ENCODE measurements at regions not wholly inside any gene's neighbourhood (a gene's known extent, or its start where the extent isn't known, plus 50 kb on each side); places are given as distances from the start of the nearest gene placed in this dataset.

DNA sequence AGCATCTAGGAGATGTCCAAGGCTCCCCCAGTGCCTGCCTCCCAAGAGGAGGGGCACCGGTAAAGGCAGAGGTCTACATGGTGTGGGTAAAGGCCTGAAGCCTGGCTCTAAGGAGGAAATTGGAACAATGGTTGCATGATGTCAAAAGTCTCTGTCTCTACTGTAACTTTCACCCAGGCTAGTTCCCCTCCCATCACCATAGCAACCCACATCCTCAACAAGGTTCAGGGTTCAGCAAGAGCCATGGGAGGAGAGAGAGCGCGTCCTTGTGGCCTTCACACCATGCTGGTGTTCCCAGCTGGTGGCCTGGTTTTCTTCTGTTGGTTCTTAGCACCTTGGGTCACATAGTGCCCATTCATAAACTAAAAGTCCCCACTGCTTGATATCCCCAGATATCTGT lies 196.7 kb upstream of the CDH5 start:
- in situ Hi-C loops (cut with HindIII; ENCODE audit: low sequenced_read_pairs): no loop called here
- no peak overlapping the region for H3K4me3 ChIP-seq (ENCODE audit: low read depth, low read length)
- DNase-seq (ENCODE audit: low read depth): no peak
- TF ChIP-seq, protein P1, sequence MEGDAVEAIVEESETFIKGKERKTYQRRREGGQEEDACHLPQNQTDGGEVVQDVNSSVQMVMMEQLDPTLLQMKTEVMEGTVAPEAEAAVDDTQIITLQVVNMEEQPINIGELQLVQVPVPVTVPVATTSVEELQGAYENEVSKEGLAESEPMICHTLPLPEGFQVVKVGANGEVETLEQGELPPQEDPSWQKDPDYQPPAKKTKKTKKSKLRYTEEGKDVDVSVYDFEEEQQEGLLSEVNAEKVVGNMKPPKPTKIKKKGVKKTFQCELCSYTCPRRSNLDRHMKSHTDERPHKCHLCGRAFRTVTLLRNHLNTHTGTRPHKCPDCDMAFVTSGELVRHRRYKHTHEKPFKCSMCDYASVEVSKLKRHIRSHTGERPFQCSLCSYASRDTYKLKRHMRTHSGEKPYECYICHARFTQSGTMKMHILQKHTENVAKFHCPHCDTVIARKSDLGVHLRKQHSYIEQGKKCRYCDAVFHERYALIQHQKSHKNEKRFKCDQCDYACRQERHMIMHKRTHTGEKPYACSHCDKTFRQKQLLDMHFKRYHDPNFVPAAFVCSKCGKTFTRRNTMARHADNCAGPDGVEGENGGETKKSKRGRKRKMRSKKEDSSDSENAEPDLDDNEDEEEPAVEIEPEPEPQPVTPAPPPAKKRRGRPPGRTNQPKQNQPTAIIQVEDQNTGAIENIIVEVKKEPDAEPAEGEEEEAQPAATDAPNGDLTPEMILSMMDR (IDR thresholded peaks at IDR 0.05; ENCODE audit: low read depth, low read length, missing control alignments): no peak

DNA sequence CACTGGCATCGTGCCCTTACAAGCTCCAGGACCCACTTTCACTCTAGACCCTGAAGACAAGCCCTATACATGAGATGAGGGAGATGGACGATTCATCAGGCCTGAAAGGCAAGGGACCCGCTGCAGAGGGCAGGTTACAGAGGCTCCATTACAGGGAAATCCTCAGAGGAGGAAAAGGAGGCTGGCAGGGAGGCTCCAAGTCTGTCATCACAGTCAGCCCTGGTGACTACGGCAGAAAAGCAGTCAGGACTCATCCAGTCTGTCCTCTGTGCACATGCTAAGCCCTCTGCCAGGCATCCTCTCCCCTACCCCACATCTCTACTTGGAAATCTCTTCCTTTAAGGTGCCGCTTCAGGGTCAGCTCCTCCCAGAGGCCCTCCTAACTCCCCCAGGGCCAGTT lies 197.7 kb upstream of the CDH5 start:
- DNase-seq (ENCODE audit: low read depth): no peak
- H3K4me3 ChIP-seq (ENCODE audit: low read depth, low read length): no peak overlapping the region
- in situ Hi-C loops (cut with HindIII; ENCODE audit: low sequenced_read_pairs): no loop called here
- TF ChIP-seq, protein P1 (IDR thresholded peaks at IDR 0.05; ENCODE audit: low read depth, low read length, missing control alignments): no peak

DNA sequence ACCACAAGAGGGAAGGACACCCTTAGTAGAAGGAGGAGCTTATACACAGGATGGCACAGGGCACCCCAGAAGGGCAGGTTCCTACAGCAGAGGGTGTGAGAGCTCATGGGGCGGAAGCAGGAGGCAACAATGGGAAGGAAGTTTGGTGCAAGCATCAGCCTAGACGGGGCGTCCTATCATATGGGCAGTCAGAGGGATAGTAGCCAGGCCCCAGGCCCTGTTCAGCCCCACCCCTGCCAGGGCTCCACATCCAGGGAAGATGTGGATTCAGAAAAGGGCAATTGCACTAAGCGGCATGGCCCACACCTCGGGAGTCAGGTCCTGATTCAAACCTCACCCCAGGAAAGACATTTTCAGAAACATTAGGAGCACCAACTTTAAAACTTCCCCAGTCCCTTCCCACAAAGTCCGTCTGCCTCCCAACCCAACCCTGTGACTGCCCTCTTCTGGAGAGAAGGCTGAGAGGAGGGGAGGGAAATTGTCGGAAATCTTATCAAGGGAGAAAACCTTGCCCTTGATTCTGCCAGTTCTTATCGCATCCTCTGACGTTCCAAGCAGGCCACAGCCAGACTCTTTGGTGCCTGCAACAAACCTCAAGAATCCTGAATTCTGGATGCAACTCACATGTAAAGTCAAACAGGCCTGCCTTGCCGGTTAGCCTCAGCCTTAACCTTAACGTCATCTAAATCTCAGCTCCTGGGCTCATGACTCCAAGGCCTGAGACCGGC lies 198.8 kb upstream of the CDH5 start:
- in situ Hi-C loops (cut with HindIII; ENCODE audit: low sequenced_read_pairs): no loop called here
- TF ChIP-seq, protein P1 (IDR thresholded peaks at IDR 0.05; ENCODE audit: low read depth, low read length, missing control alignments): peak; percentile 30
- H3K4me3 ChIP-seq (ENCODE audit: low read depth, low read length): no peak overlapping the region
- no peak for DNase-seq (ENCODE audit: low read depth)

DNA sequence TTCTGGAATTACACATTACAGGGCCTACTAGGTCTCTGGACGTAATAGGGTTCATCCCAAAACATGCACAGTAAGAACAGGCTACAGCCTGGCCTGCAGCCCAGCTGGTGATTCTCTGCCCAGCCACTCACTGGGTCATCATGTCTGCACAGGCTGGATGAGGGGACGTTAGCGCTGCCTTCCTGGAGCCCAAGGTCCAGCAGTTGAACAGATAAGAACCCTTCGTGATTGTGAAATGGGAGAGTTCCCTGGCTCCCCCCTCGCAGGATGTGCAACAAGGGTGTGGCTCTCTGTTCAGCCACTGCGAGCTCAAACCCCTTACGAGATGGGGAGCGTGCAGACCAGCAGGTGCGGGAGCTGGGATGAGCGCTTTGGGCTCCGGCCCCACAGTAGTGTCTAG lies 200.0 kb upstream of the CDH5 start:
- DNase-seq (ENCODE audit: low read depth): no peak
- TF ChIP-seq, protein P1 (IDR thresholded peaks at IDR 0.05; ENCODE audit: low read depth, low read length, missing control alignments): no peak
- in situ Hi-C loops (cut with HindIII; ENCODE audit: low sequenced_read_pairs): no loop called here
- H3K4me3 ChIP-seq (ENCODE audit: low read depth, low read length): no peak overlapping the region

DNA sequence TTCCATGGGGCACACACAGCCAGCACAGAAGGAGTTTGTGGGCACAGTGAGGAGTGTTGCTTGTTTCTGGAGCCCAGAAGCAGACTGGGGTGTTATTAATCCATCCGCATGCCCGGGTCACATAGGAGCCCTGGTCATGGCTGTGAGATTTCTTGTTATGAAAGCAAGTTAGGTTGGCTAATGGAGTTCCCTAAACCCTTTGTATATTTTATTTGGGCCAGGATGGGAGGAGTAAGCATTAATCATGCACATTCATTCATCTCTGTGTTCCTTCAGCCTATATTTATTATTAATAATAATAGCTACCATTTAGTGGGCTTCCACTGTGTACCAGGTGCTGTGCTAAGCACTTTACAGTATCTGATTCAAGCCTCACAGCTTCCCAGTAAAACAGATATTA lies 200.6 kb upstream of the CDH5 start:
- DNase-seq (ENCODE audit: low read depth): no peak
- in situ Hi-C loops (cut with HindIII; ENCODE audit: low sequenced_read_pairs): no loop called here
- TF ChIP-seq, protein P1 (IDR thresholded peaks at IDR 0.05; ENCODE audit: low read depth, low read length, missing control alignments): no peak
- H3K4me3 ChIP-seq (ENCODE audit: low read depth, low read length): no peak overlapping the region

DNA sequence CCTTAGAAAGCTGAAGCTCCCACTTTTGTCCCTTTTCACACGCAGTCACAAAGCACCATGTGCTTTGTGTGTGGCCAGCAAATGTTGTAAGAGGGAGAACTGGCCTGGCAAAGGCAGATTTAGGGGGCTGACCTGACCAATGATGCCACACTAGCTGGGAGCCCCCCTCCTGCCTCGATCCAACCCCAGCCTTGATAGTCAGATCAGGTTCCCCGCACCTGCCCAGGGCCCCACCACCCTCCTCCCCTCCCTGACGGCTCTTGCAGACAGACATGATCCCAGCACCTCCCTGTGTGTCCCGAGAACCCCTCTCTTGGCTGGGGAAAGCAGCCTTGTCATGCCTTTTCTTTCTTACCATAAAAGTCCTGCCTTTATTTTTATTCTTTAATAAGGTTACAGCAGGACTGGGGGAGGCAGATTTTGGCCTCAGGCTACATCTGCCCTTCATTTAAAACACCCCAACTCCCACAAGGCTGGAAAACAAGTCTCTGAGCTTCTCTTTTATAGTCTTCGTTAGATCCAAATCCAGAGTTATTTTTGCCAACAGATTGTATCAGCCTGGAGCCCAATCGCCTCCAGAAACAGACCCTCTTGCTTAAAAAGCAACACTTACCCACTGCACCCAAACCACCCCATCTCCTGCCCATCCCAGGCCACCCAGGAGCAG lies 201.8 kb upstream of the CDH5 start:
- in situ Hi-C loops (cut with HindIII; ENCODE audit: low sequenced_read_pairs): no loop called here
- no peak overlapping the region for H3K4me3 ChIP-seq (ENCODE audit: low read depth, low read length)
- DNase-seq (ENCODE audit: low read depth): no peak
- TF ChIP-seq, protein P1 (IDR thresholded peaks at IDR 0.05; ENCODE audit: low read depth, low read length, missing control alignments): no peak

Data from astrocyte of the cerebellum (primary cell).